Hepatocyte (in vitro differentiated cells): ENCODE measurements at regions not wholly inside any gene's neighbourhood (a gene's known extent, or its start where the extent isn't known, plus 50 kb on each side); places are given as distances from the start of the nearest gene placed in this dataset.

Experiments used
- EZH2 ChIP-seq: fragments of 200-600 bp; sonication (generic); IDR thresholded peaks from 2 replicates; pipeline ENCODE4 v1.6.1; 2016; ENCODE audit warnings: antibody characterized with exemption, mild to moderate bottlenecking, borderline replicate concordance
- TF ChIP-seq, protein P1 (sequence below): fragments of 200-600 bp; sonication (generic); IDR thresholded peaks from 2 replicates; pipeline ENCODE4 v1.5.1; 2016; ENCODE audit warnings: antibody characterized with exemption, mild to moderate bottlenecking; ENCODE audit not compliant: poor library complexity

DNA sequence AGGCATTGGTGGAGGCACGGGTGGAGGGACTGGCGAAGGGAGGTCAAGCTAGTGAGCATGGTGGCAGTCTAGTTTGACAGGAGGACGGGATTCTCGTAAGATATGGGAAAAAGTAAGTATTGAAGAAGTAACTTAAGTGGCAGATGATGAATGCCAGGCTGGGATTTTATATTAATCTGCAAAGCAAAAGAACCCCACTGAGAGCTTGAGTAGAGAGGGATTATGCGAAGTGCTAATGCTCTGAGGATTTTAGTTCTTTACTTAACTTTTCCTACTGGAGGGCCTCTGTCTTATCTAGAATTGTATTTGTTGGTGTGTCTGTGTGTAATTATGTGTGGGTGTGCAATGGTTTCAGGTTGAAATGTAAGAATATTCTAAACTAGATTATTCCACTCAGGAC lies 327.9 kb downstream of the FAT4 start:
- TF ChIP-seq, protein P1, sequence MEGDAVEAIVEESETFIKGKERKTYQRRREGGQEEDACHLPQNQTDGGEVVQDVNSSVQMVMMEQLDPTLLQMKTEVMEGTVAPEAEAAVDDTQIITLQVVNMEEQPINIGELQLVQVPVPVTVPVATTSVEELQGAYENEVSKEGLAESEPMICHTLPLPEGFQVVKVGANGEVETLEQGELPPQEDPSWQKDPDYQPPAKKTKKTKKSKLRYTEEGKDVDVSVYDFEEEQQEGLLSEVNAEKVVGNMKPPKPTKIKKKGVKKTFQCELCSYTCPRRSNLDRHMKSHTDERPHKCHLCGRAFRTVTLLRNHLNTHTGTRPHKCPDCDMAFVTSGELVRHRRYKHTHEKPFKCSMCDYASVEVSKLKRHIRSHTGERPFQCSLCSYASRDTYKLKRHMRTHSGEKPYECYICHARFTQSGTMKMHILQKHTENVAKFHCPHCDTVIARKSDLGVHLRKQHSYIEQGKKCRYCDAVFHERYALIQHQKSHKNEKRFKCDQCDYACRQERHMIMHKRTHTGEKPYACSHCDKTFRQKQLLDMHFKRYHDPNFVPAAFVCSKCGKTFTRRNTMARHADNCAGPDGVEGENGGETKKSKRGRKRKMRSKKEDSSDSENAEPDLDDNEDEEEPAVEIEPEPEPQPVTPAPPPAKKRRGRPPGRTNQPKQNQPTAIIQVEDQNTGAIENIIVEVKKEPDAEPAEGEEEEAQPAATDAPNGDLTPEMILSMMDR = no peak
- TF ChIP-seq EZH2 = no peak
